CD4-positive, alpha-beta T cell treated with Interleukin-4 for 1 hour (primary cell): ENCODE measurements at regions not wholly inside any gene's neighbourhood (a gene's known extent, or its start where the extent isn't known, plus 50 kb on each side); places are given as distances from the start of the nearest gene placed in this dataset.

ENCODE experiments used
- DNase-seq, 2 donors: peaks; one replicate each; pipeline ENCODE4 v3.0.0-alpha.2; 2020 to 2022

DNA sequence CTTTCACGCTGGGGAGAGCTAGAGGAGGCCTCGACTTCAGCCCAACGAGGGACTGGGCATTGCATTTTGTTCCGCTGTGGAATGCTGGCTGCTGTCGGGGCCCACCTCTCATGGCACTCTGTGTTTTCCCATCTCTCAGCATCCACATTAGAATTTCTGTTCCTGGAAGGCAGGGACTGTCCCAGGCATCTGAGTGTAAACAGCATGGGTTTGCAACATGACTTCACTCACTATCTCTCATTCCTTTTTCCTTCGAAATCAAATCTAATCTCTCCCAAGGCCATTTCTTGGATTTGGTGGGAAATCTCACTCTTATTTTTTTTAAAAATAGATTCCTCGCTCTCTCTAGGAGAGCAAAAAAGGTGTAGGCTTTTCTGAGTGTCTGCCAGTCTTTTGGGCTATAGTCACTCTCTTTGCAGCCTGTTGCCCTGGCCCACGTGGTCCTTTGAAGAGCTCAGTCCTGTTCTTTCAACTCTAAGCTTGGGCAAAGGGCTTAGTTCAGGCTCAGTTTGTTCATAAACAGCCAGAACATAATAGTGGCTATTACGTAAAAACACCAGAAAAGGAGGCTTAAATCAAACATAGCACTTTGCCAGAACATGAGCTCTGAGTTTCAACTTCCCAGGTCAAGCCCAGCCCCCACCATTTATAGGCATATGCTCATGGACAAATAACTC, 284.6 kb upstream of the ZFP64 start:
- DNase-seq: no peak

DNA sequence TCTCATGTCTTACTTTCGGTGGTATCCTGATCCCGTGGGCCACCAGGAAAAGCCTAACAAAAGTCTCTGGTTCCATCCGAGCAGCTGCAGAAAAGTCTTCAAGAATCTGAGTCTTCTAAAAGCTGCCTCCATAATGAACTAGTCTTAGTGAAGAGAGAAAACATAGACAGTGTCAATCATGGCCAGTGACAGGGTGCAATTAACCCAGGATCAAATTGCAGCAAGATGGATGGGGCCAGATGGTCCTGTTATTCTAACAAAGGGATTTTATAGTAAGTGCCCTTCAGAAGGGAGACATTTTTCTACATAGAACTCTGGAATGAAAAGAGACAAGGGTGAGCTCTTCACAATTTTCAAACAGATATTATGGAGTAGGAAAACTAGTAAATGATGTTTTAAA, 281.6 kb upstream of the ZFP64 start:
- DNase-seq: no peak

DNA sequence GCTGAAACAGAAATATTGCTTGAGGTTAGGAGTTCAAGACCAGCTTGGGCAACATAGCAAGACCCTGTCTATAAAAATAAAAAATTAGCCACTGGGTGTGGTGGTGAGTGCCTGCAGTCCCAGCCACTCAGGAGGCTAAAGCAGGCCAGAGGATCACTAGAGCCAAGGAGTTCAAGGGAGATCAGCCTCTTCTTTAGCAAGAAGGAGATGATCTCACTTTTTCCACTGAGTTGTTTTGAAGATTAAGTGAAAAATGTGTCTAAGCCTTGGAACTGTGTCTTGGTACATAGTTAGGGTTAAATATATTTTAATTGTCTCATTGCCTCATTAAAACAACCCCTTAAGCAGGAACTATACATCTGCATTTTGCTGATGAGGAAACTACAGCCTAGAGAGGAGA, 279.0 kb upstream of the ZFP64 start:
- no peak for DNase-seq

DNA sequence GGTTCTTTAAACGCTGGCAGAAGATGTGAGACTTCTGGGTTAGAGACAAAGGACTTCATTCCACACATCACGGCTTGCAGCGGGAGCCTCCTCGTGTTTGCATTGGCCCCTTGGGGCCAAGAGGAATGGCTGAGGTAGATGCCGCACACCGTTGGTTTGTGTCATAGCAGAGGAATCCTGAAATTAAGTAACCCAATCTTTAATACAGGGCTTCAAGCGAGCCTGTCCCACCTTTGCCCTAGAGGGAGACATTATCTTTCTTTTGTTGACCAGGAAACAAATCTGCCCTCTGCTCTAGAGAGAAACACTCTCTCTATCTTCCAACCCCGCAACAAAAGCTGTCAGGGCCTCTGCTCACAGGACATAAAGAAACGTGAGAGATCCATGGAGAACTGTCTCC, 277.5 kb upstream of the ZFP64 start:
- no peak for DNase-seq

DNA sequence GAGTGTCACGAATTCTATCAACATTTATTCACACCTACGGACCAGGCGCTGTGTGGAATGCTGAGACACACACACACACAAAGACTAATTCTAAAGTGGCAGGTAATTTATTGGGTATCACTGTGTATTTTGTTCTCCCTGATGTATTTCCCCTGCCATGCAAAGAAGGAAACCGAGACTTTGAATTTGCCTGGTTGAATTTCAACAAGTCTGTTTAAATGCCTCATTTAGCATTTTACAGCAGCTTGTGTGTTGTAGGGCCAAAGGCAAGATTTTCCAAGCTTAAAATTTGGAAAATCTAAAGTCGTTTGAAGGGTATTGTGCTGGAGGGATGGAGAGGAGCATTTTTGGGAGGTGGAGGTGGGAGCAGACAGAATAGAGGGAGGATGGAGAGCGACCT, 274.4 kb upstream of the ZFP64 start:
- DNase-seq: no peak

DNA sequence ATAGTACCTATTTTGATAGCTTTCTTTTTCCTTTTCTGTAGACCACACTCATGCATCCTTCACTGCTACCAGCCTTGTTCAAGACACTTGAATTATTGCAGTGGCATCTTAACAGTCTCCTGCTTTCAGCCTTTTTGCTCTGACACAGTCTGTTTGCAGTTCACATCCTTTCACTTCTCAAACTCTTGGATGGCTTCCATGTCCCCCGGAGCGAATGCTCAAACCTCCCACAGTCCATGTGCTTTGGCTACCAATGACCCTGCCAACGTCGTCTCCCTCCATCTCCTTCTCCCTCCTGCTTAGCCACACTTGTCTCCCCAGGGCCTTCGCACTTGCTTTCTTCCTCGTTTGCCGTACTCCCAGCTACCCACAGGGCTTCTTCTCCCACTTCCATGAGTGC, 270.0 kb upstream of the ZFP64 start:
- no peak for DNase-seq

DNA sequence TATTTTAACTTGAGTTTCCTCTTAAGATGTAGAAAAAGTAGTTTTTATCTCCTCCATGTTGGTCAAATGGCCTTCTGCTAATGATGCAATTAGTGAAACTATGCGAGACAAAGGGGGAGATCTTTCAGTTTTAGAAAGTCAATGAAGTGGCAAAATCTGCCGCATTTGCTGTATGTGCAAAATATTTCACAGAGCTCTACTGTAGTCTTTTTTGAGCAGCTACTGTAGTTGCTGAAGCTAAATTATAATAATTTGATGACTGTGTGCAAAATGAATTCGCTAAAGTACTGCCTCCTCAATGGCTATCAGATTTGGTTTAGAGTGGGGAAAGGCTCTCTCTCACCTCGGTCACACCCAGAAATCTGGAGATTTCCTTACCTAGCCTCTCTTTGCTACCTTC, 267.6 kb upstream of the ZFP64 start:
- no peak for DNase-seq

DNA sequence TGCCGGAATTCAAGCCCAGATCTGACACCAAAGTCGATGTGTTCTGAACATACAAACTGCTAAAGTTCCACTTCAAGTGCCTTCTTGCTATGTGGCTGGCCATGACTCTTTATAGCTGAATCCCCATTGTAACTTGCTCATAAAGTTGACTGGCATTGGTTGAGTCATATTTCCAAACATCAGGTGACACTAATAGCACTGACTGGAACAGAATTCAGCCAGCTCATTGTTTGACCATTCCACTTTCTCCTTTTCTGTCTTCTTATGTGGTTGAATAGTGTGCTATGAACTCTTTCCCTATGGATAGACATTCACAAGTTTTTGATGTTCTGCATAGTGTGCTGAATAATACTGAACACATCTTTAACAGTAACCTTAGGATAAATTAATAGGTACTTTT, 266.2 kb upstream of the ZFP64 start:
- DNase-seq: no peak

DNA sequence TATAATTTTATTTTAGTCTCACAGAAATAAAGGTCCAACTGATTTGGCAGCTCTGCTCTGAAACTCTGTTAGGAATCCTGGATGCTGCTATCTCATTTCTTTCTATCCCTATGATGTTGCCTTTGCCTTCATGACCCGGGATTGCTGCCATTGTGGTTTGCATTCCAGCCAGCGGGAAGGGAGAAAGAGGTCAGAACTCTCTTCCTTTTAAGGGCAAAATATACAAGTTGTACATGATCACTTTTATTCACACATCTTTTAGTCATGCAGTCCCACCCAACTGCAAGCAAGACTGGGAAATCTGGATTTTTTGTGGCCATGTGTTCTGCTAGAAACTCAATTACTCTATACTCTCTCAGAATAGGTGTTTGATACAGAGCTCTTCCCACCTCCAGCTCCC, 263.1 kb upstream of the ZFP64 start:
- no peak for DNase-seq

DNA sequence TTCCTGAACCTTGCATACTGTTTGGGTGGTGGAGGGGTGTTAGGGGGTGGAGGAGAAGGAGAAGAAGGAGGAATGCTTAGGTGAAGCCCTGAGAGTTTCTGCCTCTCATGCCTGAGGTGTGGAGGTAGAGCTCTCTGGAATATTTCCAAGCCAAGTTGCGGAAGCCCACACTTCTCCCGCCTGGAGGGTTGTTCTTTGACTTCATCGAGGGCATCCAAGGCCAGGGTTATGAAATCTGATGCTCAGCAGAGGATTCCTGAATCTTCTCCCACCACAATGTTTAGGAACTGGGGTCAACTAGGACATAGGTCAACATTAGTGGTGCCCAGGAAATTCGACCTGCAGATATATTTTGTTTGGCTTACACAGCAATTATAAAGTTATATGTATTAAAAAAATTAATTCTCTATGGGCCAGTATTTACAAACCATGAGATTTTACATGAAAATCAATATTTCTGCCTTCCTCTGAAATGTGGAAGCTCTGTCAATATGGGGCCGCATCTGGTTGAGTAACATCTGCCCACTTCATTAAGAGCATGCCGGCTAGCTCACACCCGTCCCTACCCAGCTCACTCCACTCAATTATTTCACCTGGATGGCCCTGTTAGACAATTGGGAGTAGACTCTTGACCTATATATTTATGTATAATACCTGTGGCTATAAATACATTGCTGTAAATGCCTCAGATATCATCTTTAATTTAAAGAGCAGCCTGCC, 257.1 kb upstream of the ZFP64 start:
- DNase-seq: no peak

DNA sequence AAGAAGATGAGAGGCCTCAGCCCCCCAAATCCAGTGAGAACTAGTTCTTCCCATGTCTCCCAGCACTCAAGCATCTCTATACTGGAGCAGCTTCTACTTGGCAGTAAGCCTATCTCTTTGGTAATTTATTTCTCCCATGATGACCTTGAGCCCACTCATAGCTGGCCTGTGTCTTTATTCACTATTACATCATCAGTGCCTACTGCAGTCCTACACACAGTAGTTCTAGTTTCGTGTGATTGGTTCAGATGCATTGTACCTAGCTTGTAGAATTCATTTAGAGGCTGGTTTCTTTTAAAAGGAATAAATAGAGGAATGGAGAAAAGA, 255.6 kb upstream of the ZFP64 start:
- no peak for DNase-seq

DNA sequence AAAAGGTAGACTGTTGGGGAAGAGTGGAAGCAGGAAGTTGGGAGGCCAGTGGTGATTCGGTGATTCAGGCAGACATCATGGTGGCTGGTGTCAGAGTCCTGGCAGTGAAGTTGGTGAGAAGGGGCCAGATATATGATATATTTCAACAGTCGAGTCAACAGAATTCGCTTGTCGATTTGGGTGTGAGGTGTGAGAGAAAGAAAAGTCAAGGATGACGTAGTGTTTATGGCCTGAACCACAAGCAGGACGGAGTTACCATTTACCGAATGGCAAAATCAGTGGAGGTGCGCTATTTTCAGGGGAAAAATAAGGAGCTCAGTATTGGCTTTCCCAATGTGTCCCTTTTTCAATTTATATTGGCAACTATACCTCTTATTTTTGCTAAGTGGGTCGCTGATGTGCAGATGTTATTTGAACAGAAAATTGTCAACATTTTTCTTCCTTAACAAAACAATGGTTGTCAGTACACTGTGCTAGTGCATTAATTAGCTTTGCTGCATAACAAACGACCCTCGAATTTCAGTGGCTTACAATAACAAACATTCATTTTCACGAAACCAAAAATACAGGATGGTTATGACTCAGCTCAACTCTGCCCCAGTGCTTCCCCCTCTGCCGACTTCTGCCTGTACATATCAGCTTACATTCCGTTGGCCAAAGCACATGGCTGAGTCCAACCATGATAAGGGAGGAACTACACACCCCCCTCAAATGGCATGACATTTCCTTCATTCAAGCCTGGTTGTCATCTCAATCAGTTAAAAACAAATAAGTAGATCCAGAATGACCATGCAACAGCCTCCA, 255.0 kb upstream of the ZFP64 start:
- DNase-seq: no peak

DNA sequence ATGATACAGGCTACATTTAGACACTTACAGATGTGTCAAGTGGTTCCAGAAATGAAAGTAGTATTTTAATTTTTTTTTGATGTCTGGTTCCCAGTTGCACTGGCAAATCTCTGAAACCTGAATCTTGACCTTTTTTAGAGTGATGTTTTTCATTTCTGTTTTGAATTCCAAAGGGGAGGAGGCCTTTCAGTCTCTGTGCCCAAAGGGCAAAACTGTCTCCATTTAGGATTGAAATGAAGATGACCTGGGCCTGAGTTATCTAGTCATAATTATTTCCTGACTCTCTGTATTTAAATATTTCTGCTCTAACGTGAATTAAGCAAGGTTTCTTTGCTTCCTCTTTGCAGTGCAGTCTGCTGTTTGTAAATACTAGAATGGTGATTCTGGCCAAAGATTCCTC, 252.9 kb upstream of the ZFP64 start:
- no peak for DNase-seq

DNA sequence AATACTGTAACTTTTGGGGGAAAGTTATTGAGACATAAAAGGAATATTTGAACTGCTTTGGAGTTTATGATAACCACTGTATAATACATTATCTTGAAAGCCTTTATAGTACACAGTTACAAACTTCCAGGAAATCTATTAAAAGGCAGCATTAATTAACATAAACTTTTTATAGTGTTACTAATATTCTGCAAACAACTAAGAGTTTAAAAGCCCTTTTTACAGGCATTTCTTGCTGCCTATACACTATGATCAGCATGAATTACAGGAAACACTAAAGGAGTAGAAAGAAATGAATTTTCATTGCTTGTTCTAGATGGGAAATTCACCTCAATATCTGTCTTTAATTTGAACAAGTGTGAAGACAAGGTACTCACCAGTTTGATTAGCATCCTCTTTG, 252.3 kb upstream of the ZFP64 start:
- no peak for DNase-seq

DNA sequence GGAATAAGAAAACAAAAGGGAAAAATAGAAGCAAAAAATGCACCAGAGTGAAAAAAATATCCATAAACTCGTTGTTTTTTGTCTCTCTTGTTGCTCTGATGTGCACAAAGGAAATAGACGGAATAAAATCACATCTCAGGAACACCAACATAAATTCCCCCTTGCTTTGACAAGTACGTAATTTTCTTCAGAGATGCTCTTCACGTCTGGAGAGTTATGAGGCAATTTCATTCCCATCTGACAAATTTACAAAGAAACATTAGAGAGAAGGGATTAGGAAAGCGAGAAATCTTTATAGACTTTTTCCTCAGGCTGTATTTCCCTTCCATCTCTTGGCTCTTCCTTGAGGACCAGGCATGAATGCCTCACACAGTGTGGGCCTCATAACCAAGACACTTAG, 250.1 kb upstream of the ZFP64 start:
- no peak for DNase-seq

DNA sequence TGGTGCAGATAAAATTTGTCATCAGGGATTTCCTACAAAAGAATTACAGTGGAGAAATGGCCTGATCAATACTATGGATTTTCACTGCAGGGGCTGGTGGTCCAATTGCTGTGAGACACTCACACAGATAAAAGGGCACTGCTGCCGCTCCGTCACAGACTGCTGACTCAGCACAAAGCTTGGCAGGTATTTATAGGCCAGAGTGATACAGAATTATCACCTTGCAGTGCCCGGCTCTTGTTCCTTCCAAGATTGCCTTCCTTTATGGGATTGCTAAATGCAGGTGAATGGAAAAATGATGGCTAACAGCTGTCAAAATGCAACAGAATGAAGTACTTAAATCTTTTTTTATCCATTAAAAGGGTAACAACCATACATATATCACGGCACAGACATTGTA, 247.8 kb upstream of the ZFP64 start:
- no peak for DNase-seq

DNA sequence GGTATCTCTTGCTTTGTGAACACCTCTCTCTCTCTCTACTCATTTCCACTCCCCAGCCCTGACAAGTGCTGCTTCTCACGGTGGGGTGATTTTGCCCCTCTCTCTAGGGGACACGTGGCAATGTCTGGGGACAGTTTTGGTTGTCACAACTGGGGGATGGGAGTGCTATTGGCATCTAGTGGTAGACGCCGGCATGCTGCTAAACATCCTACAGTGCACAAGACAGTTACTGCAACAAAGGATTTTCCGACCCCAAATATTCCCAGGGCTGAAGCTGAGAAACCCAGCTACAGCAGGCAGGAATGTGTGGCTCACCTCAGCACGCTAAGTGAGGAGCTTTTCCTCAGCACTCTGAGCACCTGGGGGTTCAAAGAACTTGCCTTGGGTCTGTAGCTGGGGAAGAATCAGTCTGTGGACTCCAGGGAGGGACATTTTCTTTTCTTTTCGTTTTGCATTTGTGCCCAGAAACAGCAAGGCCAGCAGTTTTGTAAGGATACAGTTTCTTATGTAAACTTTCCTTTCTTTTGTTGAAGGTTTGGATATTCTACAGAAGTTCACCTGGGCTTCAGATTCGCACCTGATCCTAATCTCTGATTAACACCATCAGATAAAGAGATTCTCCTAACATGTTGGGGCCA, 246.9 kb upstream of the ZFP64 start:
- DNase-seq: peak; percentile 15 to 42

DNA sequence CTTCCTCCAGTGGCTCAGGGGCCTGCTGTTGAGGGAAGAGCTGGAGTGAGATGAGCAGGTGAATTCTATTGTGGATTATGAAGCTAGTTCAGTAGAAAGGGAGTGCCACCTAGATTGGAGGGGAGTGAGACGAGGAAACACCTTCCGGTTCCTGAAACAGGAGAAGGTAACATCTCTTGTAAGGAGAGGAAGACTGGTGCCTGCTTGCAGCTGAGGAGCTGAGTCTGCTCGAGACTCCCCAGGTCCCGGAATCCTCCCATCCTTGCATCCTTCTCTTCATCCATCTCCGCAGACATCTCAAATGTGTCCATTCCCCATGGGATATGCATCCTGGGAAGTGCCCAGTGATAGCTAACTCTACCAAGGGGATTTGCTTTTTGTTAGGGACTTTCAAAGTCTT, 242.9 kb upstream of the ZFP64 start:
- no peak for DNase-seq

DNA sequence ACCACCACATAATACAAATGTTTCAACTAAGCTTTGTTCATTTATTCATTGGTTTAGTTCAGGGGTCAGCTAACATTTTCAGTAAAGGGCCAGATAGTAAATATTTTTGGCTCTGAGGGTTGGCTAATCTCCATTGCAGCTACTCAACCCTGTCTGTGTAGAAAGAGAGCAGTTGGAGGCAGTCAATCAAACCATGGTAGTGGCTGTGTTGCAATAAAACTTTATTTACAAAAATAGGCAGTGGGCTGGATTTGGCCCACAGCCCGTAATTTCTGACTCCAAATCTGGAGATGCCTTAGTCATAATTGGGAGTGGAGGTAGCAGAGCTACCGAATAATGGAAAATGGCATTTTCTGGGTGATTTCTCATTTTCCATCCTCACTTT, 242.5 kb upstream of the ZFP64 start:
- DNase-seq: no peak

DNA sequence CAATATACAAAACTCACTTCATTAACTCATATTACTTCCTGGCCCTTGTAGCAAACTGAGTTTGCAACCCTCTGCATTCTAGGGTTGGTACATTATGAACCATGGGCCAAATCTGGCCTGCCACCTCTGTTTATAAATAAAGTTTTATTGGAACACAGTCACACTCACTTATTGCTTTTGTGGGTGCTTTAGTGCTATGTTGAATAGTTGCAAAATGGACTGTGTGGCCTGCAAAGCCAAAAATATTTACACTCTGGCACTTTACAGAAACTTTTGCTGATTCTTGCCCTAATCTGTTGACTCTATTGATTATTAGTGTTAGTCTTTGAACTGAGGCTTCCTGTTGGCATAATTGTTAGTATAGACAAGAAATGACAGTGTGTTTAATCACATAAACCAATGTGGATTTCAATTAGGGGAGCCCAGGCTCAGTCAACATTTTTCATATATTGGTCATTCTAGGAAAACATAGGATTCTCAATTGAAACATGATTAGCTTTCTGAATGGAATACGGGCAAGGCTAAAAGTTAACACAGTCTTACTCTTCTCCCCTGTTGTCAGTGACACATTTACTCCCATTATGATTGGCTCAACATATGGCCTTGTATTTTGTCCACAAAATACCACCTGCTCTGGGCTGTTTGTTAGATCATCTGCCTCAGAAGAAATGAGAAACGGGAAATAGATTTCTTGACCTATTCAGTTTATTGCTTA, 241.9 kb upstream of the ZFP64 start:
- no peak for DNase-seq

DNA sequence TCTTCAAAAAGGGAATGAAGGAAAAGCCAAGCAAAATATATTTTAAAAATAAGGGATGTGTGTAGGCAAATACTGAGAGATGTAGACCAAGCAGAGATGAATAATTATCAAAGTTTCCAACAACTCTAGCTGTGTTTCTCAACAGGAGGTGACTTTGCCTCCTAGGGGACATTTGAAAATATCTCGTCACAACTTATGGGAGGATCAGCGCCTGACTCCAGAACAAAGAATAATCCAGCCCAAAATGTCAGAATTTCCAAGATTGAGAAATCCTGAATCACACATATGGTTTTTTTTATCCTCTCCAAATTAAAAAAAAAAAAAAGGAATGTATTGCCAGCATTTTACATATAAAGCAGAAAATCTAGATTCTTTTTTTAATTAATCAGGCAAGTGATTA, 241.2 kb upstream of the ZFP64 start:
- no peak for DNase-seq

DNA sequence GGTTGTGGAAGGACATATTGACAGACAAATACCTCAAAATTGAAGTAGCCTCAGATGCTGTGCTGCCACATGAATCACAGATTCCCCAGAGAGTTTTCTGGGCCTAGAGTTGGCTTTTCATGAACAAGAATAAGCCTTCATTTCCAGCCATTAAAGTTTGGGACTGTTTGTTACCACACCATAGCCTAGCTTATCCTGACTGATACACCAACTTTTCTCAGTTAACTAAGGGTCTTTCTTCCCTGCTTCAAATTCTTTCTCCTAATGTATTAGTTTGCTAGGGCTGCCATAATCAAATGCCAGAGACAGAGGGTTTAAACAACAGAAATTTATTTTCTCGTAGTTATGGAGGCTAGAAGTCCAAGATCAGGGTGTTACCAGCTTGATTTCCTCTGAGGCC, 237.4 kb upstream of the ZFP64 start:
- no peak for DNase-seq

DNA sequence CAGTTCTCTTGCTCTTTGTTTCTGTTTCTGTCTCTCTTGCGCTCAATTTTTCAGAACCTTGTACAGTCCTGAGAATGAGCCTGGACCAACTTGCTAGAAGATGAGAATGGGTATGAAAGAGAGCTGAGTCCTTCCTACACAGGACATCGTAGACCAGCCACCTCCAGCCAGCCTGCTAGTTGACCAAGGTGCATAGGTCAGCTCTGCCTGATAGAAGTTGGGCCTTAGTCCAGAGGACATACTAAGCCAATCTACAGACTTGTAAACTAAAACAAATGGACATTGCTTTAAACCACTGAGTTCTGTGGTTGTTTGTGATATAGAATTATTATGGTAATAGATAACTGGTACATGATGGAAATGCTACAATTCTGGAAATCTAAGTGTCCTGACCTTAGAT, 236.4 kb upstream of the ZFP64 start:
- DNase-seq: no peak
